B cell (primary cell): ENCODE measurements at regions not wholly inside any gene's neighbourhood (a gene's known extent, or its start where the extent isn't known, plus 50 kb on each side); places are given as distances from the start of the nearest gene placed in this dataset.

Experiments
- CTCF ChIP-seq: fragments of 200-600 bp; IDR thresholded peaks from one replicate; pipeline ENCODE4 v1.8.0; 2022; ENCODE audit warnings: antibody characterized with exemption, mild to moderate bottlenecking
- EZH2 ChIP-seq: IDR thresholded peaks from 2 replicates; pipeline ENCODE4 v1.6.1; 2012; ENCODE audit warnings: borderline replicate concordance, low read depth, mild to moderate bottlenecking, moderate library complexity, low read length; ENCODE audit not compliant: insufficient read depth, poor library complexity, severe bottlenecking

- TF ChIP-seq CTCF (no peak), EZH2 (no peak)
Observed at GRCh38 chr12:115017346-115017745, 333.4 kb upstream of the TBX3 start.
